ENCODE measurements at regions not wholly inside any gene's neighbourhood (a gene's known extent, or its start where the extent isn't known, plus 50 kb on each side); places are given as distances from the start of the nearest gene placed in this dataset.

DNA sequence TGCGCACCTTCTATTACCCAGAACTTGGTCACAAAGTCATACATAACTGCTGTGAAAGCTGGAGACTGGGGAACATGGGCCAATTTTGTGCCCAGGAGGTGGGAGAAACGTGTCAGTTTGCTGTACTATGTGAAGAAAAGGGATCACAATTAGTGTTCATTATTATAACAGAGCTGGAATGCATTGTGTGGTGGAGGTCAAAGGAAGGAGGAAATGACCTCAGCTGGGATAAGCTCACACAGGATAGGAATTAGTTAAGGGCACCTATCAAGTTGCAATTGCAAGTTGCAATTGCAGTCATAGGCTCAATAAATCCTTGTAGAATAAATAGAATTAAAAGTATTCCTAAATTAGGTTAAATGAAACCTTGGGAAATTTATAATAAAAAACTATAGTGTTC lies 103.9 kb upstream of the OBI1 start:
- no peak overlapping the region for H2AK5ac ChIP-seq (ENCODE audit: low read depth, low read length)
- H3K23me2 ChIP-seq (ENCODE audit: low read depth, low read length), result no peaks in the 10 kb centered on the region
- no peak overlapping the region for H2AFZ ChIP-seq (ENCODE audit: low read length)
- H3K9me3 ChIP-seq (ENCODE audit: insufficient read depth in 2 of 2, low read depth in 1 of 2, low read length in 1 of 2), result no peaks in the 10 kb centered on the region
- H2BK20ac ChIP-seq (ENCODE audit: low read length), result no peak overlapping the region
- no peak overlapping the region for H4K91ac ChIP-seq (replicated peaks; ENCODE audit: insufficient read length, low read length)
- ChIA-PET CTCF (ENCODE audit: partially characterized antibody) (no interaction called here), POLR2A (ENCODE audit: partially characterized antibody) (no interaction called here)
- H3K36me3 ChIP-seq (ENCODE audit: control insufficient read depth in 2 of 4, insufficient read depth in 4 of 4, low read length in 3 of 4), result no peaks in the 10 kb centered on the region
- H3K79me1 ChIP-seq (ENCODE audit: low read depth, low read length), result no peaks in the 10 kb centered on the region
- no peak overlapping the region for H3K14ac ChIP-seq (ENCODE audit: insufficient read length)
- FAIRE-seq, result no peak
- H2BK15ac ChIP-seq (ENCODE audit: low read length), result no peak overlapping the region
- no peak overlapping the region for H3K9ac ChIP-seq (replicated peaks in 1 of 4; ENCODE audit: extremely low read depth in 1 of 4, low read depth in 3 of 4, low read length in 3 of 4)
- no peak overlapping the region for H4K8ac ChIP-seq (ENCODE audit: extremely low read depth, insufficient read depth, low read length)
- no peaks in the 10 kb centered on the region for H4K20me1 ChIP-seq (replicated peaks in 1 of 2; ENCODE audit: control insufficient read depth in 1 of 2, insufficient read depth in 2 of 2, low read length in 2 of 2)
- no peak overlapping the region for H3K4me3 ChIP-seq (ENCODE audit: extremely low read depth in 1 of 4, insufficient read depth in 2 of 4, low read depth in 3 of 4, low read length in 4 of 4)
- no peak for TF ChIP-seq TBP (IDR thresholded peaks at IDR 0.05; ENCODE audit: low read depth, low read length)
- no peak for TF ChIP-seq RBBP5 (IDR thresholded peaks at IDR 0.05; ENCODE audit: borderline replicate concordance, low read depth, low read length)
- TF ChIP-seq, protein P1, sequence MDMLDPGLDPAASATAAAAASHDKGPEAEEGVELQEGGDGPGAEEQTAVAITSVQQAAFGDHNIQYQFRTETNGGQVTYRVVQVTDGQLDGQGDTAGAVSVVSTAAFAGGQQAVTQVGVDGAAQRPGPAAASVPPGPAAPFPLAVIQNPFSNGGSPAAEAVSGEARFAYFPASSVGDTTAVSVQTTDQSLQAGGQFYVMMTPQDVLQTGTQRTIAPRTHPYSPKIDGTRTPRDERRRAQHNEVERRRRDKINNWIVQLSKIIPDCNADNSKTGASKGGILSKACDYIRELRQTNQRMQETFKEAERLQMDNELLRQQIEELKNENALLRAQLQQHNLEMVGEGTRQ (IDR thresholded peaks at IDR 0.05; ENCODE audit: low read length), result no peak
- TF ChIP-seq KDM1A (IDR thresholded peaks at IDR 0.05; ENCODE audit: borderline replicate concordance, low read length), result no peak
- TF ChIP-seq POLR2A (IDR thresholded peaks at IDR 0.05; ENCODE audit: control extremely low read depth in 1 of 2, low read depth in 2 of 2, low read length in 2 of 2), result no peak
- TF ChIP-seq, protein P2, sequence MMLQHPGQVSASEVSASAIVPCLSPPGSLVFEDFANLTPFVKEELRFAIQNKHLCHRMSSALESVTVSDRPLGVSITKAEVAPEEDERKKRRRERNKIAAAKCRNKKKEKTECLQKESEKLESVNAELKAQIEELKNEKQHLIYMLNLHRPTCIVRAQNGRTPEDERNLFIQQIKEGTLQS (IDR thresholded peaks at IDR 0.05; ENCODE audit: insufficient read depth, low read depth, low read length), result no peak
- TF ChIP-seq HDAC6 (IDR thresholded peaks at IDR 0.05; ENCODE audit: low read depth, low read length), result no peak
- 72% methylated on average over 2 of the region's 2 CpGs; no CpG with 5 or more reads in 1 of the 2 experiments for WGBS, 2 experiments (ENCODE audit: extremely low coverage in 1 of 2, insufficient coverage in 1 of 2, insufficient read length in 1 of 2, insufficient replicate concordance in 2 of 2, low coverage in 1 of 2, low lambda C conversion rate in 2 of 2, missing lambda C conversion rate in 1 of 2)
- H3K27me3 ChIP-seq (replicated peaks in 1 of 4; ENCODE audit: control insufficient read depth in 3 of 4, extremely low read depth in 1 of 4, insufficient read depth in 3 of 4, low read length in 3 of 4), result peaks cover 0 to 2% (median 0%) of the 10 kb centered on the region in 4 experiments; a peak in 1 of 7 replicates
- no peak overlapping the region for H3K4ac ChIP-seq (replicated peaks; ENCODE audit: insufficient read length, low read depth, low read length)
- H3K27ac ChIP-seq (ENCODE audit: low read depth, low read length), result no peak overlapping the region
- no peak overlapping the region for H2BK120ac ChIP-seq (replicated peaks; ENCODE audit: low read depth, low read length)
- H4K5ac ChIP-seq (ENCODE audit: insufficient read length, low read depth, low read length), result no peak overlapping the region
- no peak overlapping the region for H3K4me2 ChIP-seq (ENCODE audit: insufficient read depth in 1 of 2, low read depth in 2 of 2, low read length in 2 of 2)
- no peak overlapping the region for H3K18ac ChIP-seq (ENCODE audit: extremely low read depth, low read length)
- H3K79me2 ChIP-seq (ENCODE audit: control insufficient read depth in 1 of 2, insufficient read depth in 2 of 2, low read length in 2 of 2), result no peaks in the 10 kb centered on the region
- H3K56ac ChIP-seq (replicated peaks; ENCODE audit: insufficient read length, low read depth, low read length), result no peak overlapping the region
- H2BK12ac ChIP-seq (ENCODE audit: low read depth, low read length), result no peak overlapping the region
- no peak for DNase-seq (ENCODE audit: low read depth in 1 of 2, low spot score in 2 of 2)
- H2BK5ac ChIP-seq (ENCODE audit: low read depth, low read length), result no peak overlapping the region
- peaks cover 0 to 2% (median 0%) of the 10 kb centered on the region in 4 experiments; a peak in 2 of 7 replicates for H3K4me1 ChIP-seq (replicated peaks in 1 of 4; ENCODE audit: control insufficient read depth in 3 of 4, insufficient read depth in 4 of 4, low read length in 3 of 4)
- no peak overlapping the region for H3K23ac ChIP-seq (ENCODE audit: insufficient read length)

Data from H1 (cell line).